Astrocyte of the spinal cord (primary cell): ENCODE measurements at regions not wholly inside any gene's neighbourhood (a gene's known extent, or its start where the extent isn't known, plus 50 kb on each side); places are given as distances from the start of the nearest gene placed in this dataset.

Source experiments
- DNase-seq: peaks from one replicate; pipeline ENCODE4 v3.0.0; 2011; ENCODE audit warnings: low read depth, low spot score
- H3K4me3 ChIP-seq: 2 replicates; pipeline ENCODE4 v1.5.1; 2011; ENCODE audit warnings: low read depth, mild to moderate bottlenecking, low read length, moderate library complexity
- in situ Hi-C: cut with HindIII; loops from 2 replicates; pipeline ENCODE4 v1.10.0; 2017; ENCODE audit warnings: low sequenced_read_pairs
- TF ChIP-seq, protein P1 (sequence below): IDR thresholded peaks from 2 replicates; pipeline ENCODE4 v1.5.1; 2012; ENCODE audit warnings: low read depth, mild to moderate bottlenecking, low read length, inconsistent platforms

- in situ Hi-C loops = no loop called here
- TF ChIP-seq, protein P1, sequence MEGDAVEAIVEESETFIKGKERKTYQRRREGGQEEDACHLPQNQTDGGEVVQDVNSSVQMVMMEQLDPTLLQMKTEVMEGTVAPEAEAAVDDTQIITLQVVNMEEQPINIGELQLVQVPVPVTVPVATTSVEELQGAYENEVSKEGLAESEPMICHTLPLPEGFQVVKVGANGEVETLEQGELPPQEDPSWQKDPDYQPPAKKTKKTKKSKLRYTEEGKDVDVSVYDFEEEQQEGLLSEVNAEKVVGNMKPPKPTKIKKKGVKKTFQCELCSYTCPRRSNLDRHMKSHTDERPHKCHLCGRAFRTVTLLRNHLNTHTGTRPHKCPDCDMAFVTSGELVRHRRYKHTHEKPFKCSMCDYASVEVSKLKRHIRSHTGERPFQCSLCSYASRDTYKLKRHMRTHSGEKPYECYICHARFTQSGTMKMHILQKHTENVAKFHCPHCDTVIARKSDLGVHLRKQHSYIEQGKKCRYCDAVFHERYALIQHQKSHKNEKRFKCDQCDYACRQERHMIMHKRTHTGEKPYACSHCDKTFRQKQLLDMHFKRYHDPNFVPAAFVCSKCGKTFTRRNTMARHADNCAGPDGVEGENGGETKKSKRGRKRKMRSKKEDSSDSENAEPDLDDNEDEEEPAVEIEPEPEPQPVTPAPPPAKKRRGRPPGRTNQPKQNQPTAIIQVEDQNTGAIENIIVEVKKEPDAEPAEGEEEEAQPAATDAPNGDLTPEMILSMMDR = no peak
- DNase-seq = no peak
- H3K4me3 ChIP-seq = no peak overlapping the region
Observed at GRCh38 chr18:46372670-46373069, 268.5 kb downstream of the HAUS1 start.

DNA sequence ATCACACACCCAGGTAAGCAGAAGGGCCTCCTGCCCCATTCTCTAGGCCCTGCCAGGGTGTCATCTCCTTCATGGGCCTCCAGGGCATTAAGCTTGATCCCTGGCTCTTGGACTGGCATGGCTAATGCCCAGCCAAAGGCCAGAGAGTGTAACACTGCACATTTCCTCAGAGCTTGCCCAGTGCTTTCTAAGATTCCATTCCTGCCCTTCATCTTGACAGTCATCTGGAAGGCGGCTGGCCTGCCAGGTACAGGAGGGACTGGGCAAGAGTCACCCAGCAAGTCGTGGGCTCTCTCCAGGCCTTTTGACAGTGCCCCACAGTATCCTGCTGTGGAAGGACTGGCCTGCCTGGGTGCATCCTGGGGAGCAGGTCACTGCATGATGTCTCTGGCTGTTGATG, 268.9 kb downstream of the HAUS1 start:
- in situ Hi-C loops = no loop called here
- TF ChIP-seq, protein P1 = no peak
- H3K4me3 ChIP-seq = no peak overlapping the region
- no peak for DNase-seq

DNA sequence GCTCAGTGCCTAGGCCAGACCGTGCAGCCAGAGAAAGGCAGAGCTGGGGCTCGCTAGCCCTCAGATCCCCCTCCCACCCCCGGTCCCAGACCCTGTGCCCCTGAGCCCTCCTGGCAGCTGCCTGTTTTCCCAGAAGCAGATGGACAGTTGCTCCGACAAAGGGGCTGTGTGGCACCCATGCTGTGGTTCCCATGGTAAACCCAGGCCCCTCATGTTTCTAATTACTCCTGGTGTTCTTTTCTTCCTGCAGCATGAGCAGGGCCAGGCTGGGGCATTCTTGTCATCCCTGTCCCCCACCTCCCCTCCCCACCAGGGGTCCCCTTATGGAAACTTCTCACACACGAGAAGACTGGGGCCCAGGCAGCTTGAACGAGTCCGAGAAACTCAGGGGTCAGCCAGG, 269.6 kb downstream of the HAUS1 start:
- TF ChIP-seq, protein P1 = no peak
- DNase-seq = no peak
- in situ Hi-C loops = no loop called here
- no peak overlapping the region for H3K4me3 ChIP-seq

GRCh38 chr18:46374850-46375249, 270.7 kb downstream of the HAUS1 start:
- TF ChIP-seq, protein P1 = no peak
- H3K4me3 ChIP-seq = no peak overlapping the region
- no peak for DNase-seq
- in situ Hi-C loops = no loop called here

DNA sequence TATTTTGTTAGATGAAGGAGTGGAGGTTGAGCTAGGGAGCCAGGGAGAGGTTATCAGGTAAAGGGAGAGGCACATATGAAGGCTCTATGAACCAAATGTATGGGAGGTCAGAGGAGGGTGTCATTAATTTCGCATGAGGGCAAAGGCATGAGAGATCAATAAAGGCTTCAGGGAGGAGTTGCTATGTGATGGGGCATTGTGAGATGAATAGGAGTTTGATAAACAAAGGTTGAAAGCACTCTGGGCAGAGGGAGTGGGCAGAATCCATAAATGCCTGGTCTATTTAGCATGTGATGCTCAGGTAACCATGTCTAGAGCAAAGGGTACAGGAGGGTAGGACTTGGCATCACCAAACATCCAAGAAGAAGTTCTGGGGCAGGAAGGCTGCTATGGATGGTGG, 273.4 kb downstream of the HAUS1 start:
- DNase-seq = no peak
- TF ChIP-seq, protein P1 = no peak
- no peak overlapping the region for H3K4me3 ChIP-seq
- in situ Hi-C loops = no loop called here

GRCh38 chr18:46378126-46378863, 274.1 kb downstream of the HAUS1 start:
- in situ Hi-C loops = no loop called here
- DNase-seq = no peak
- no peak overlapping the region for H3K4me3 ChIP-seq
- TF ChIP-seq, protein P1 = no peak

DNA sequence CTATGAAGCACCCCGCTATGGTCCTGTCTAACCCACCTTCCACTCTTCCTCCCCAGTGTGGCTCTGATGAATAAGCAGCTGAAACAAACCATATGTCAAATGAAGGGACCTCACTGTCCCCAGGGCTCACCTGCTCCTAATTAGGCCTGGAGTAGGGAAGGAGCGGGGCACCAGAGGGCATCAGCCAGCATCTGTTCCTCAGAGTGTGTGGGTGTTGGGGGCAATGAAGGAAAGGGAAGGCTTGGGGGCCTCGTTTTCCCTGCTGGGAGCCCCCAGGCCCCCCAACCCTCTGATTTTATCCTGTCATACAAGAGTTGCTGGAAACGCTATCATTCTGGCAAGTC, 274.7 kb downstream of the HAUS1 start:
- in situ Hi-C loops = no loop called here
- no peak overlapping the region for H3K4me3 ChIP-seq
- TF ChIP-seq, protein P1 = no peak
- no peak for DNase-seq
